Sigmoid colon (tissue), 4 donors: ENCODE measurements at regions not wholly inside any gene's neighbourhood (a gene's known extent, or its start where the extent isn't known, plus 50 kb on each side); places are given as distances from the start of the nearest gene placed in this dataset.

Experiments
- POLR2A ChIP-seq, 2 donors: fragments of 450-650 bp; IDR thresholded peaks; one replicate each; pipeline ENCODE4 v1.6.1; 2016; ENCODE audit warnings: antibody characterized with exemption in 2 of 2, mild to moderate bottlenecking in 2 of 2, moderate library complexity in 2 of 2
- POLR2AphosphoS5 ChIP-seq, 4 donors: sonication (generic); formaldehyde crosslinking; IDR thresholded peaks; one replicate each; pipeline ENCODE4 v1.6.1; 2017; ENCODE audit warnings: antibody characterized with exemption in 4 of 4
- TF ChIP-seq, protein P1 (sequence below), 4 experiments: fragments of 450-650 bp in 3 of 4; fragments of 200-600 bp in 1 of 4; IDR thresholded peaks; one replicate each; pipeline ENCODE4 v1.5.1; 2016 to 2019; ENCODE audit warnings: antibody characterized with exemption in 4 of 4, mild to moderate bottlenecking in 3 of 4, moderate library complexity in 2 of 4

DNA sequence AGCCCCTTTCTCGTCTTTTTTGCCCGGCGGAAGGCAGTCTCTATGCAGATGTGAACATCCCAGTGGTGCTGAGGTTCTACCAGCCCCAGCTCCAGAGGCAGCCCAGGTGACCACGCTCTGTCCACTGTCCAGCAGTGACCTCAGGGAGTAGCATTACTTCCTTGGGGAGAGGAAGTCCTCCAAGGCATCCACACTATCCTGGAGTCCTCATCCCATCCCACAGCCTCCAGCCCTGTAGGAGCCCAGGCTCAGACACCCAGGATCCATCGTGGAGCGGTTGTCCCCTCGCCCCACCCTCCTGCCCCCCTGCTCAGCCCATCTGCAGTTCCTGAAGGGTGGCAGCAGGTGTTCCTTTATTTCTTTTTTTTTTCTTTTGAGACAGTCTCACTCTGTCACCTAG lies 294.5 kb upstream of the IRX4 start:
- TF ChIP-seq, protein P1, sequence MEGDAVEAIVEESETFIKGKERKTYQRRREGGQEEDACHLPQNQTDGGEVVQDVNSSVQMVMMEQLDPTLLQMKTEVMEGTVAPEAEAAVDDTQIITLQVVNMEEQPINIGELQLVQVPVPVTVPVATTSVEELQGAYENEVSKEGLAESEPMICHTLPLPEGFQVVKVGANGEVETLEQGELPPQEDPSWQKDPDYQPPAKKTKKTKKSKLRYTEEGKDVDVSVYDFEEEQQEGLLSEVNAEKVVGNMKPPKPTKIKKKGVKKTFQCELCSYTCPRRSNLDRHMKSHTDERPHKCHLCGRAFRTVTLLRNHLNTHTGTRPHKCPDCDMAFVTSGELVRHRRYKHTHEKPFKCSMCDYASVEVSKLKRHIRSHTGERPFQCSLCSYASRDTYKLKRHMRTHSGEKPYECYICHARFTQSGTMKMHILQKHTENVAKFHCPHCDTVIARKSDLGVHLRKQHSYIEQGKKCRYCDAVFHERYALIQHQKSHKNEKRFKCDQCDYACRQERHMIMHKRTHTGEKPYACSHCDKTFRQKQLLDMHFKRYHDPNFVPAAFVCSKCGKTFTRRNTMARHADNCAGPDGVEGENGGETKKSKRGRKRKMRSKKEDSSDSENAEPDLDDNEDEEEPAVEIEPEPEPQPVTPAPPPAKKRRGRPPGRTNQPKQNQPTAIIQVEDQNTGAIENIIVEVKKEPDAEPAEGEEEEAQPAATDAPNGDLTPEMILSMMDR (IDR thresholded peaks at IDR 0.05): no peak
- TF ChIP-seq POLR2AphosphoS5 (IDR thresholded peaks at IDR 0.05) (no peak), POLR2A (IDR thresholded peaks at IDR 0.05) (no peak)
